ENCODE measurements at regions not wholly inside any gene's neighbourhood (a gene's known extent, or its start where the extent isn't known, plus 50 kb on each side); places are given as distances from the start of the nearest gene placed in this dataset.

DNA sequence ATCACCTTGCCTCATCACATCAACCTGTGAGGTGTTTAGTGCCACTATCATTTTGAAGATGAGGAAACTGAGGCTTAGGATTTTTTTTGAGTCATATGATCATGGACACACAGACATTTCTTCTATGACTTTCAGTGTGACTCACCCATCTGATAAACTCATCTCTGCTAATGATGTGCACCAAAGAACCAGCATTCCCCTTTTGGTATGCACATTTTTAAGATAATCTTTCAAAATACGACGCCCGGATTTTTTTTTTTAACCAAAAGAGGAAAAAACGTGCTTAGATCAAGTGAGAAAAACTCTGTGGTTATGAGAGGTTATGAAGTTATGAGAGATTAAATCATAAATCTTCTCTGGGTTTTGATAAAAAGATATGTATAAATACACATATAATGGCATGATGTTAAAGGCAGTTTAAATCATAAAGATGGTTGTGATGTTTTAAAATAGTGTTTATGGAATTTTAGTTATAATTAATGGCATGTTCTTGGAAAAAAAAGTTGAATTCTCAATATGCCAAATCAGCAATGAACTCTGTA is 948.1 kb downstream of the TMTC2 start:
- no peaks in the 10 kb centered on the region for H3K36me3 ChIP-seq (replicated peaks)
- no peak overlapping the region for H3K27ac ChIP-seq
- peak; percentile 14 for DNase-seq
- H3K4me3 ChIP-seq (ENCODE audit: low read depth, low read length) = no peak overlapping the region
- TF ChIP-seq, protein P1, sequence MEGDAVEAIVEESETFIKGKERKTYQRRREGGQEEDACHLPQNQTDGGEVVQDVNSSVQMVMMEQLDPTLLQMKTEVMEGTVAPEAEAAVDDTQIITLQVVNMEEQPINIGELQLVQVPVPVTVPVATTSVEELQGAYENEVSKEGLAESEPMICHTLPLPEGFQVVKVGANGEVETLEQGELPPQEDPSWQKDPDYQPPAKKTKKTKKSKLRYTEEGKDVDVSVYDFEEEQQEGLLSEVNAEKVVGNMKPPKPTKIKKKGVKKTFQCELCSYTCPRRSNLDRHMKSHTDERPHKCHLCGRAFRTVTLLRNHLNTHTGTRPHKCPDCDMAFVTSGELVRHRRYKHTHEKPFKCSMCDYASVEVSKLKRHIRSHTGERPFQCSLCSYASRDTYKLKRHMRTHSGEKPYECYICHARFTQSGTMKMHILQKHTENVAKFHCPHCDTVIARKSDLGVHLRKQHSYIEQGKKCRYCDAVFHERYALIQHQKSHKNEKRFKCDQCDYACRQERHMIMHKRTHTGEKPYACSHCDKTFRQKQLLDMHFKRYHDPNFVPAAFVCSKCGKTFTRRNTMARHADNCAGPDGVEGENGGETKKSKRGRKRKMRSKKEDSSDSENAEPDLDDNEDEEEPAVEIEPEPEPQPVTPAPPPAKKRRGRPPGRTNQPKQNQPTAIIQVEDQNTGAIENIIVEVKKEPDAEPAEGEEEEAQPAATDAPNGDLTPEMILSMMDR (IDR thresholded peaks at IDR 0.05; ENCODE audit: low read depth, low read length, missing control alignments) = no peak
- in situ Hi-C loops (cut with HindIII; ENCODE audit: low pct_ligation_motif_present, low sequenced_read_pairs) = no loop called here
- no peaks in the 10 kb centered on the region for H3K27me3 ChIP-seq (replicated peaks)

DNA sequence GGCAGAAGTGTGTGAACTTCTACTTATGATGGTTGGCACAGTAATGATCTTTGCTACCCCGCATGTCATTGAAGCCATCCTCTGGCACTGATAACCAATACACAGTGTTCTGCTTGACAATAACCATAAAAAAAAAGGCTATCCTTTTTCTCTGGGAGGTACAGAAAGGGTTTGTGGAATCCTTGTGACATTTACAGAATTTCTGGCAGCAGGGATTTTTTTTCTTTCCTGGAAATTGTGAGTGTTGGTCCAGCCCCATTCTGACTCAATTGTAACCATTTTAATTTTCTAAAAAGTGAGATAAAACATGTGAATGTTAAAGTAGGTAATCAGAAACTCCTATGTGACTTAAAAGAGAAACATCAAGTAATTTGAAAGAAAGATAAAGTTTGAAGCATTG is 943.8 kb downstream of the TMTC2 start:
- TF ChIP-seq, protein P1 (IDR thresholded peaks at IDR 0.05; ENCODE audit: low read depth, low read length, missing control alignments) = no peak
- in situ Hi-C loops (cut with HindIII; ENCODE audit: low pct_ligation_motif_present, low sequenced_read_pairs) = no loop called here
- H3K27me3 ChIP-seq (replicated peaks) = no peaks in the 10 kb centered on the region
- no peaks in the 10 kb centered on the region for H3K36me3 ChIP-seq (replicated peaks)
- H3K4me3 ChIP-seq (ENCODE audit: low read depth, low read length) = no peak overlapping the region
- H3K27ac ChIP-seq = no peak overlapping the region
- no peak for DNase-seq

DNA sequence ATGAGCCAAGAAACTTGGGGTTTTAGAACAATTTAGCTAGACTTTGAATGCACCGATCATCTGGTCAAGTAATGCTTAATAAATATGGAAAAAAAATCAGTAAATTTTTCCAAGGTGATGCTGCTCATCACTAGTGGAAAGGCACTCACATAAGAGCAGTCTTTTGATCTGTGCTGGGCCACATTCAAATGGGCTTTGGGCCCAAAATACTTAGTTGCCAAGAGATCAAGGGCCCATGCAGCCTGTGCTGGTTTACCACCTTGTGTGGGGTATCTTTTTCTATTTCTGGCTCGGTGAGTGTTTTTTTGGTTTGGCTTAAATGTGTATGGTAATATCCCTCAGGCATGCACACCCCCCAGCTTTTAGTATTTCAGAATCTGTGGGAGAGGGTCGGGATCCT is 943.2 kb downstream of the TMTC2 start:
- H3K36me3 ChIP-seq (replicated peaks) = no peaks in the 10 kb centered on the region
- TF ChIP-seq, protein P1 (IDR thresholded peaks at IDR 0.05; ENCODE audit: low read depth, low read length, missing control alignments) = no peak
- no peak overlapping the region for H3K27ac ChIP-seq
- no peak overlapping the region for H3K4me3 ChIP-seq (ENCODE audit: low read depth, low read length)
- in situ Hi-C loops (cut with HindIII; ENCODE audit: low pct_ligation_motif_present, low sequenced_read_pairs) = no loop called here
- no peaks in the 10 kb centered on the region for H3K27me3 ChIP-seq (replicated peaks)
- no peak for DNase-seq

- TF ChIP-seq, protein P1 (IDR thresholded peaks at IDR 0.05; ENCODE audit: low read depth, low read length, missing control alignments) = no peak
- Histone ChIP-seq H3K36me3 (replicated peaks) (no peaks in the 10 kb centered on the region), H3K27ac (no peak overlapping the region), H3K27me3 (replicated peaks) (no peaks in the 10 kb centered on the region), H3K4me3 (ENCODE audit: low read depth, low read length) (no peak overlapping the region)
- DNase-seq = no peak
- in situ Hi-C loops (cut with HindIII; ENCODE audit: low pct_ligation_motif_present, low sequenced_read_pairs) = no loop called here
Observed at GRCh38 chr12:83622205-83622604, 935.5 kb downstream of the TMTC2 start.

GRCh38 chr12:83619973-83620372 is 933.3 kb downstream of the TMTC2 start:
- TF ChIP-seq, protein P1 (IDR thresholded peaks at IDR 0.05; ENCODE audit: low read depth, low read length, missing control alignments) = no peak
- in situ Hi-C loops (cut with HindIII; ENCODE audit: low pct_ligation_motif_present, low sequenced_read_pairs) = no loop called here
- H3K27ac ChIP-seq = no peak overlapping the region
- no peak for DNase-seq
- H3K27me3 ChIP-seq (replicated peaks) = no peaks in the 10 kb centered on the region
- H3K36me3 ChIP-seq (replicated peaks) = no peaks in the 10 kb centered on the region
- H3K4me3 ChIP-seq (ENCODE audit: low read depth, low read length) = no peak overlapping the region

DNA sequence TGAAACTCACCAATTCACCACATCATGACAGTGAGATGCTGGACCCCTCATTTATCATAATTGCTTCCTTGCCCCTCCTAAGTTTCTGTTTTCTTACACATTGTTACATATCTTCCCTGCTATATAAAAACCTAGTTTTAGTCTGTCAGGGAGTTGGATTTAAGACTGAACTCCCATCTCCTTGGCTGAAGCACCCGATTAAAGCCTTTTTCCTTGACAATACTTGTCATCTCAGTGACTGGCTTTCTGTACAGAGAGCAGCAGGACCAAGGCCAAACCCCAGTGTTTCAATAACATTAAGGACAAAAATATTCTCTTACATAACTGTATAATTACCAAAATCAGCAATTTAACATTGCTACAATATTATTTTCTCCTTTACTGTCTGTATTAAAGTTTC is 928.4 kb downstream of the TMTC2 start:
- Histone ChIP-seq H3K27ac (no peak overlapping the region), H3K36me3 (replicated peaks) (no peaks in the 10 kb centered on the region), H3K4me3 (ENCODE audit: low read depth, low read length) (no peak overlapping the region), H3K27me3 (replicated peaks) (no peaks in the 10 kb centered on the region)
- in situ Hi-C loops (cut with HindIII; ENCODE audit: low pct_ligation_motif_present, low sequenced_read_pairs) = no loop called here
- TF ChIP-seq, protein P1 (IDR thresholded peaks at IDR 0.05; ENCODE audit: low read depth, low read length, missing control alignments) = no peak
- no peak for DNase-seq
